SKM-1 treated with dmso at 0.1 percent for 144 hours (cell line): ENCODE measurements at regions not wholly inside any gene's neighbourhood (a gene's known extent, or its start where the extent isn't known, plus 50 kb on each side); places are given as distances from the start of the nearest gene placed in this dataset.

Experiments used
- DNase-seq: peaks from one replicate; lab custom pipeline; 2025; ENCODE audit not compliant: unreplicated experiment; lab: John Stamatoyannopoulos, UW

- no peak for DNase-seq
Measured at GRCh38 chr2:150729495-150729955, 242.1 kb upstream of the RND3 start.

DNA sequence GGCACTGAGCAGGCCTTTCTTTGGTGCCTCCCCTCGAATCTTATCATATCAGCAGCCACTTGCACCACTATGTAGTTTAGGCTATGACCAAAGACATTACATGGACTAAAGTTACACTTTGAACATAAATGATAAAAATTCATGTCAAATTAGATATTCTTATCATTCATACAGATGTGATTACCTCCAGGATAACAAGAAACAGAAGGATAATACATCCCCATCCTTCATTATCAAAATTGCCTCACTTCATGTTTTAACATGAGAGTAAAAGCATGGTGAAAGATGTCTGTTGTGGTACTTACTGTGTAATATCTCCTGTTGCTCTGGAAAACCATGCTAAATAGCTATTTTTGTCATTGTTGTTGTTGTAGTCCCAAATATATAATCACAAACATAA, 230.8 kb upstream of the RND3 start:
- no peak for DNase-seq

GRCh38 chr2:150716186-150716585, 228.7 kb upstream of the RND3 start:
- DNase-seq, result no peak

- no peak for DNase-seq
Measured at GRCh38 chr2:150715501-150715900, 228.0 kb upstream of the RND3 start.

GRCh38 chr2:150710916-150711315, 223.4 kb upstream of the RND3 start:
- DNase-seq, result no peak

GRCh38 chr2:150710041-150710440, 222.6 kb upstream of the RND3 start:
- DNase-seq, result no peak

DNA sequence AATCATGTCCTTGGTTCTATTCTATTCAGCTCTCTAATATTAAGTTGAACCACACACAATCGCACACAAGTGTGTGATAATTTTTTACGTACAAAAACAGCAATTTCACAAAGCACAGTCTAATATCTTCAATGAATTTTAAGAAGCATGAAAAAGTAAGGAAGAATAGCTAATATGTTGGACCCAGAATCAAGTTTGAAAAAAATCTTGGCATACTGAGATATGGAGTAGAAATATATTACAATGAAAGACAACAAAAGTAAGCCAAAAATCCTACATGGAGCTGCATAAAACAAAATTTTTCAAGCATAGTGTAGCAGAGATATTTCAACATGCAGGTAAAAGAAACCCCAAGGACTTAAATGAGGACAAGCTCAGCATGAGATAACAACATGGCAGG, 219.1 kb upstream of the RND3 start:
- no peak for DNase-seq

DNA sequence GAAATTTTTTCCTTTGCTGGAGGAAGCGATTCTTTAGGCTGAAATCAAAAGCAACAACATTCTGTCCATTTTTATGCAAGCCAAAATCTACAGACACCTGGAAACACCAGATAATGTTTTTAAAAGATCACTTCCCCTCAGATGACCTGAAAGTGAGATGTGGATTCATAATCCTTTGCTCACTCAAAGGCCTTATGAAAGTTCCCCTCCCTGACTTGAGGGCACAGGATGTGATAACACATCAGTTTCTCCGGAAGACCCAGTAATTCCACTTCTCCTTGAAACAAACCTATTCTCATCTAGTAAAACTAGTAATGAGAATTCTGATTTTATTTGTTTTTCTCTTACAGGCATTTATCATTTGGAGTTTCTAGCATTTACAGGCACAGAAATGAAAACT, 218.3 kb upstream of the RND3 start:
- no peak for DNase-seq

DNA sequence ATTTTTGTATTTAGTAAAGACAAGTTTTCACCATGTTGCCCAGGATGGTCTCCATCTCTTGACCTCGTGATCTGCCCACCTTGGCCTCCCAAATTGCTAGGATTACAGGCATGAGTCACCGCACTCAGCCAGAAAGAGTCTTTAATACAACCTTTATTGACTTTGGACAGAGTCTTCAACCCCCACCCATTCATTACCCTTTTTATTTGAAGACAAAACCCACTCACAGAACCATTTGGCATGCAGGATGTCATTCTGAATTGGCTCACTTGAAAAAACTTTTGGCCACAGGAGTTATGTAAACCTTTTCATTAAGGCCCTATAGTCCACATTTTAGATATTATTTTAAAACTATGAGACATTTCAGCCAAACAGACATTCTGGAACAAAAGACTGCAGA, 217.9 kb upstream of the RND3 start:
- no peak for DNase-seq

DNA sequence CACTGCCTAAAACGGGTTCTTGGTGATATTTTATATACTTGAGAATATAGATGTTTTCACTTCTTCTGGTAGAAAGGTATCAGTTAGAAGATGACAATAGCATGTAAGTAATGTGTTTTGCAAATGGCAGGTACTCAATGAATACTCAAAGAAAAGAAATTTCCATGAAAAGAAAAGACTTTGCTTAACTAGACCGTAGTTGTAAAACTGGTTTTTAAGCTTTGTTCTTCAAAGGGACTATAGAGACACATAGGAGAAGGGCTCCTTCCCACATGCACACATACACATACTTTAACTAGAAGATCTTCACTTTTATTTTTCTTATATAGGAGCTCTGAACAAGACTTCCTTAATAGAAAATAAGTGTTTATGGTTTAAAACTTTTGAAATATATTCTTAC, 215.3 kb upstream of the RND3 start:
- no peak for DNase-seq

GRCh38 chr2:150700666-150701580, 213.5 kb upstream of the RND3 start:
- DNase-seq, result no peak

- no peak for DNase-seq
Measured at GRCh38 chr2:150699218-150699617, 211.8 kb upstream of the RND3 start.

- DNase-seq, result no peak
Measured at GRCh38 chr2:150698016-150698661, 210.7 kb upstream of the RND3 start.

DNA sequence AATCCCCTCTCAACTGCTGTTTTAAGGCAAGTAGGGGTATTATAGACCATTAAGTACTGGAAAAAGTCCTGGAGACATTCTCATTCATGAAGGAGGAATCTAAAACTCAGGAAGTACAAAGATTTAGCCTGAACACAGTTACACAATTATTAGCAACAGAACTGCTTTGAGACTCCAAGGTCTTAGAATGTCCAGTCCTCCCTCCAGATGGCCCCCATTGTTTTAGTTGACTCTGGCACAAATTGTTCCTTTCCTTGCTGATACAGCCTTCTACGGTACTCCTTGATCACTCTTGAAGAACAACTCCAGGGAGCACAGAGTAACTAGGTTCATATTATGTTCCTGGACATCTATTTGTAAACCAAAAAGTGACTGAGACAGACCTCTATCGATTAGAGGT, 210.1 kb upstream of the RND3 start:
- DNase-seq, result no peak

GRCh38 chr2:150695451-150696135, 208.1 kb upstream of the RND3 start:
- no peak for DNase-seq

DNA sequence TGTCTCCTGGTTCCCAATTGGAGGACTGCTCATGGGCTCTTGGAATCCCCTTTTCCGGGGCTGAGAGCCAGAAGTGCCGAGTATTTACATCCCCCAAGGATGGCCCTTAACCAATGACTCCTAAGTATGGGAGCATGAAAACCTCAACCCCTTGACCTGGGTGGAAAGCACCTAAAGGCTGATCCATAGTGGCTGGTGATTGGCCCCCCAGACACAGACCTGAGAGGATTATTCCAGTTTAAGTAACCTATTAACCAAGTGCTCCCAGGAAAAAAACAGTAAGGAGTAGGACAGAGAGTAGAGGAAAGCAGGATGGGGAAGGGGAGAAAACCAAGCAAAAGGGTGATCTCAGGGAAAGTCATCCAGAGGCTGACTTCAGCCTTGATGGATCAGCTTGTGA, 206.1 kb upstream of the RND3 start:
- no peak for DNase-seq

- DNase-seq, result no peak
Measured at GRCh38 chr2:150690870-150691269, 203.4 kb upstream of the RND3 start.

- DNase-seq, result no peak
Measured at GRCh38 chr2:150690261-150690660, 202.8 kb upstream of the RND3 start.

- DNase-seq, result no peak
Measured at GRCh38 chr2:150689590-150689989, 202.1 kb upstream of the RND3 start.

GRCh38 chr2:150688016-150688415, 200.5 kb upstream of the RND3 start:
- DNase-seq, result no peak

- no peak for DNase-seq
Measured at GRCh38 chr2:150686391-150686790, 198.9 kb upstream of the RND3 start.
